Cardiac fibroblast (primary cell): ENCODE measurements at regions not wholly inside any gene's neighbourhood (a gene's known extent, or its start where the extent isn't known, plus 50 kb on each side); places are given as distances from the start of the nearest gene placed in this dataset.

Source experiments
- DNase-seq, 2 donors: peaks; one replicate each; pipeline versions ENCODE4 v3.0.0 to v3.0.0-alpha.2; 2010; ENCODE audit warnings: low read depth in 2 of 2
- H3K4me3 ChIP-seq, 2 donors: replicated peaks in 1 of 2; 1 replicate in 1 of 2; 2 replicates in 1 of 2; pipeline ENCODE4 v1.5.1; 2011; ENCODE audit warnings: low read depth in 2 of 2, low read length in 2 of 2, mild to moderate bottlenecking in 2 of 2, moderate library complexity in 1 of 2
- TF ChIP-seq, protein P1 (sequence below): IDR thresholded peaks from one replicate; pipeline ENCODE4 v1.5.1; 2011; ENCODE audit warnings: low read depth, mild to moderate bottlenecking, low read length, inconsistent platforms

DNA sequence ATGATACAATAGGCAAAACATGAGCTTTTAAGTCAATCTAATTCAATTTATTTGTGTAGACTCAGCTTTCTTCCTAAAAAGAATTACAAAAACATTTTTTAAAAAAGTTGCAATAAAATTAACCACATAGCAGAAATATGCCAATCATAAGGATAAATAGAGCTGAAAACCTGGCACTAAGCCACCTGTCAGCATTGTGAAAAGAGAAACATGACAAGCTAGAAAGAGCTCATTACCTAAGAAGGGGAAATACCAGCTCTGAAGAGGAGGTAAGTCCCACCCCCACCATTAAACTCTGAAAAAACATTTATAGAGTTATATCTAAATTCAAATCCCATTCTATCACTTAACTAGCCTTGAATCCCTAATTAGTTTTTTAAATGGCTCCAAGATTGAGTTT lies 372.9 kb downstream of the OSTF1 start:
- no peak for DNase-seq

GRCh38 chr9:75462866-75463265 lies 374.6 kb downstream of the OSTF1 start:
- DNase-seq: no peak
- TF ChIP-seq, protein P1, sequence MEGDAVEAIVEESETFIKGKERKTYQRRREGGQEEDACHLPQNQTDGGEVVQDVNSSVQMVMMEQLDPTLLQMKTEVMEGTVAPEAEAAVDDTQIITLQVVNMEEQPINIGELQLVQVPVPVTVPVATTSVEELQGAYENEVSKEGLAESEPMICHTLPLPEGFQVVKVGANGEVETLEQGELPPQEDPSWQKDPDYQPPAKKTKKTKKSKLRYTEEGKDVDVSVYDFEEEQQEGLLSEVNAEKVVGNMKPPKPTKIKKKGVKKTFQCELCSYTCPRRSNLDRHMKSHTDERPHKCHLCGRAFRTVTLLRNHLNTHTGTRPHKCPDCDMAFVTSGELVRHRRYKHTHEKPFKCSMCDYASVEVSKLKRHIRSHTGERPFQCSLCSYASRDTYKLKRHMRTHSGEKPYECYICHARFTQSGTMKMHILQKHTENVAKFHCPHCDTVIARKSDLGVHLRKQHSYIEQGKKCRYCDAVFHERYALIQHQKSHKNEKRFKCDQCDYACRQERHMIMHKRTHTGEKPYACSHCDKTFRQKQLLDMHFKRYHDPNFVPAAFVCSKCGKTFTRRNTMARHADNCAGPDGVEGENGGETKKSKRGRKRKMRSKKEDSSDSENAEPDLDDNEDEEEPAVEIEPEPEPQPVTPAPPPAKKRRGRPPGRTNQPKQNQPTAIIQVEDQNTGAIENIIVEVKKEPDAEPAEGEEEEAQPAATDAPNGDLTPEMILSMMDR: no peak
- no peak overlapping the region for H3K4me3 ChIP-seq

More for the DNA sequence above, 372.9 kb downstream of the OSTF1 start:
- TF ChIP-seq, protein P1: no peak
- no peak overlapping the region for H3K4me3 ChIP-seq

GRCh38 chr9:75463871-75464270 lies 375.6 kb downstream of the OSTF1 start:
- TF ChIP-seq, protein P1: no peak
- no peak for DNase-seq
- no peak overlapping the region for H3K4me3 ChIP-seq

DNA sequence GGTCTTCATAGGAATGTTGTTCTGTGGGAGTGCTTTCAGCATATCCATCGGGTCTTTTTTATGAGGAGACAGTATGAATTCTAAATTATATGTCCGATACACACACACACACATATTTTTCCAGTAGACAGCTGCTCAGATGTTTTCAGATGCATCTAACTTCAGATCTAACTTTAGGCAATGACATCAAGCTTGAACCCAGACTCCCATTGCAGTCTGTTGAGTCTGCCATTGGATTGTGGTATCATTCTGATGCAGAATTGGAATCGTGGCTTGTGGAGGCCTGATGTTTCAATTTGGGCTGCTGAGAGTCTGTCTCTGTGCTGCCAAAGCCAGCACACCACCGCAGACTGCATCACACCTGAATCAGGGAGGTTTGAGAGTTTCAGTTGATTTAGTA lies 376.4 kb downstream of the OSTF1 start:
- TF ChIP-seq, protein P1: no peak
- no peak for DNase-seq
- H3K4me3 ChIP-seq: no peak overlapping the region

- DNase-seq: no peak
These were observed 378.8 kb downstream of the OSTF1 start for GRCh38 chr9:75467142-75467541.

GRCh38 chr9:75471549-75472114 lies 383.3 kb downstream of the OSTF1 start:
- DNase-seq: no peak
- no peak overlapping the region for H3K4me3 ChIP-seq
- TF ChIP-seq, protein P1: no peak

More at GRCh38 chr9:75467142-75467541, 378.8 kb downstream of the OSTF1 start:
- no peak overlapping the region for H3K4me3 ChIP-seq
- TF ChIP-seq, protein P1: no peak

DNA sequence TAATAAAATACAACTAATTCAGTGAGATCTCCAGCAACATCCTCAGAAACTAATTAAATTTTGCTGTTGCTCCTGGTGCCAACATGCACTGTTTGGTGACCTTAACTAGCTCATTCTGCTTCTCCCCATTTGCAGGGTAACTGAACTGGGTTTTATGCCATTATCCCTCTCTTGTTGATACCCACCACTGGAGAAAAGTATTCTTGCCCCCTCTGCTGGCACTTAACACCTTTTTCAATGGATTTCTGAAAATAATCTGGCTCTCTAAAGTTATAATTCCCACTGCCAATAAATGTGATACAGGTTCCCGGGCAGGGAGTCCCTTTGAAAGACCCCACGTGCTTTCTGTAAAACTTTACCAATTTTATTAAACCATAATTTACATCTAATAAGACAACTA lies 394.3 kb downstream of the OSTF1 start:
- no peak for DNase-seq
- TF ChIP-seq, protein P1: no peak
- no peak overlapping the region for H3K4me3 ChIP-seq
